Activated CD8-positive, alpha-beta T cell treated with anti-CD3 and anti-CD28 coated beads for 36 hours (primary cell): ENCODE measurements at regions not wholly inside any gene's neighbourhood (a gene's known extent, or its start where the extent isn't known, plus 50 kb on each side); places are given as distances from the start of the nearest gene placed in this dataset.

Experiments
- ATAC-seq: fragments of 200-7000 bp; cut with Tn5 transposase; one replicate; pipeline ENCODE4 v1.10.0; 2021; ENCODE audit warnings: mild to moderate bottlenecking, moderate library complexity
- CTCF ChIA-PET: fragments of 350-600 bp; sonication (Branson Sonifier 250); formaldehyde crosslinking; loops from one replicate; lab custom pipeline; 2021; ENCODE audit warnings: antibody characterized with exemption; lab: Charles Lee
- POLR2A ChIA-PET: fragments of 350-600 bp; sonication (Branson Sonifier 250); formaldehyde crosslinking; loops from one replicate; lab custom pipeline; 2021; ENCODE audit warnings: antibody characterized with exemption; lab: Charles Lee
- DNase-seq: peaks from one replicate; pipeline ENCODE4 v3.0.0-alpha.2; 2020
- H3K27ac Mint-ChIP-seq: one replicate; pipeline ENCODE4 v1.8.0; 2021; ENCODE audit warnings: mild to moderate bottlenecking, mixed read lengths
- H3K27me3 Mint-ChIP-seq: one replicate; pipeline ENCODE4 v1.8.0; 2021; ENCODE audit warnings: mixed read lengths
- H3K36me3 Mint-ChIP-seq: one replicate; pipeline ENCODE4 v1.8.0; 2021; ENCODE audit warnings: low read depth, mixed read lengths
- H3K4me1 Mint-ChIP-seq: one replicate; pipeline ENCODE4 v1.8.0; 2021; ENCODE audit warnings: low read depth, mixed read lengths
- H3K4me3 Mint-ChIP-seq: one replicate; pipeline ENCODE4 v1.8.0; 2021; ENCODE audit warnings: mild to moderate bottlenecking, moderate library complexity, mixed read lengths
- H3K9me3 Mint-ChIP-seq: one replicate; pipeline ENCODE4 v1.8.0; 2021; ENCODE audit warnings: mixed read lengths
- intact Hi-C: fragments of 100-400 bp; cut with micrococcal nuclease; formaldehyde crosslinking; loops from one replicate; pipeline ENCODE4 v1.10.0; 2022
- TF ChIP-seq, protein P1 (sequence below): fragments of 200-600 bp; IDR thresholded peaks from one replicate; pipeline ENCODE4 v1.8.0; 2022; ENCODE audit warnings: antibody characterized with exemption, mild to moderate bottlenecking

DNA sequence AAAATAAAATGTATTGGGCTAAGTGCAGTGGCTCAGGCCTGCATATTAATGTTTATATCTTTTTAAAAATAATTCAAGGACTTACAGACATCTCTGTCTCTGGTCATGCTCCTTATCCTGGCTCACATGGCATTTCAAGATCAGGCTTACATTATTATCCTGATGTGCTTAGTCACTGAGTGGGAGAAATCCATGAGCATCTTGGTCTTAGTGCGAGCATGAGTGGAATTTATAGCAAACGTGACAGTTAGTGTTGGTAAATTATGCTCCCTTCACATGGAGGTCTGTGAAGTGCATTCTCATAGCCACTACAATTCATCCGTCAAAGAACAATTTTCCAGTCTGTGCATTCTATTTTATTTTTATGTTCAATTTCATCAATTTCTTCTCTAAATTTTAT is 237.8 kb upstream of the EDIL3 start:
- Mint-ChIP-seq H3K36me3 (no peaks in the 10 kb centered on the region), H3K27ac (no peak overlapping the region), H3K4me1 (peaks cover 8% of the 10 kb centered on the region), H3K9me3 (no peaks in the 10 kb centered on the region), H3K27me3 (no peaks in the 10 kb centered on the region), H3K4me3 (no peak overlapping the region)
- ChIA-PET POLR2A (no interaction called here), CTCF (no interaction called here)
- intact Hi-C loops = no loop called here
- DNase-seq = no peak
- no peak for ATAC-seq
- TF ChIP-seq, protein P1, sequence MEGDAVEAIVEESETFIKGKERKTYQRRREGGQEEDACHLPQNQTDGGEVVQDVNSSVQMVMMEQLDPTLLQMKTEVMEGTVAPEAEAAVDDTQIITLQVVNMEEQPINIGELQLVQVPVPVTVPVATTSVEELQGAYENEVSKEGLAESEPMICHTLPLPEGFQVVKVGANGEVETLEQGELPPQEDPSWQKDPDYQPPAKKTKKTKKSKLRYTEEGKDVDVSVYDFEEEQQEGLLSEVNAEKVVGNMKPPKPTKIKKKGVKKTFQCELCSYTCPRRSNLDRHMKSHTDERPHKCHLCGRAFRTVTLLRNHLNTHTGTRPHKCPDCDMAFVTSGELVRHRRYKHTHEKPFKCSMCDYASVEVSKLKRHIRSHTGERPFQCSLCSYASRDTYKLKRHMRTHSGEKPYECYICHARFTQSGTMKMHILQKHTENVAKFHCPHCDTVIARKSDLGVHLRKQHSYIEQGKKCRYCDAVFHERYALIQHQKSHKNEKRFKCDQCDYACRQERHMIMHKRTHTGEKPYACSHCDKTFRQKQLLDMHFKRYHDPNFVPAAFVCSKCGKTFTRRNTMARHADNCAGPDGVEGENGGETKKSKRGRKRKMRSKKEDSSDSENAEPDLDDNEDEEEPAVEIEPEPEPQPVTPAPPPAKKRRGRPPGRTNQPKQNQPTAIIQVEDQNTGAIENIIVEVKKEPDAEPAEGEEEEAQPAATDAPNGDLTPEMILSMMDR = no peak

DNA sequence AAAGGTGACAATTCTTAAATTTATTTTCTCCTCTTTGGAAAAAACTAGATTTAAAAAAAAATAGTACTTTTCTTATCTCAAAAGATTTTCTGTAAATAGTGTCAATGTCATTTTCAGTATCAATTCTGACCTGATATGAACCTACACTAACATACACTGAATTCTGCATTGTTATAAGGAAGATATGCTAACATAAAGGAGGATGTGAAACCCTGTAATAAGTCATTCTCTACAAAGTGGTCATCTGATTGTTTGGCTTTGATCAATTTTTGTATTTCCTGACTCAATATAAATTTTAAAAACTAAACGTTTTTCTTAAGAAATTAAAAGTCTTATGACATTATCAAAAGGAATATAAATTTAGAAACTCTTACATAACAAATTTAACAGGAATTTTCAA is 233.6 kb upstream of the EDIL3 start:
- Mint-ChIP-seq H3K9me3 (no peaks in the 10 kb centered on the region), H3K27ac (no peak overlapping the region), H3K36me3 (no peaks in the 10 kb centered on the region), H3K27me3 (no peaks in the 10 kb centered on the region), H3K4me3 (no peak overlapping the region), H3K4me1 (peaks cover 2% of the 10 kb centered on the region)
- ATAC-seq (no peak), DNase-seq (no peak)
- POLR2A ChIA-PET = no interaction called here
- CTCF ChIA-PET = no interaction called here
- TF ChIP-seq, protein P1 = no peak
- intact Hi-C loops = no loop called here

DNA sequence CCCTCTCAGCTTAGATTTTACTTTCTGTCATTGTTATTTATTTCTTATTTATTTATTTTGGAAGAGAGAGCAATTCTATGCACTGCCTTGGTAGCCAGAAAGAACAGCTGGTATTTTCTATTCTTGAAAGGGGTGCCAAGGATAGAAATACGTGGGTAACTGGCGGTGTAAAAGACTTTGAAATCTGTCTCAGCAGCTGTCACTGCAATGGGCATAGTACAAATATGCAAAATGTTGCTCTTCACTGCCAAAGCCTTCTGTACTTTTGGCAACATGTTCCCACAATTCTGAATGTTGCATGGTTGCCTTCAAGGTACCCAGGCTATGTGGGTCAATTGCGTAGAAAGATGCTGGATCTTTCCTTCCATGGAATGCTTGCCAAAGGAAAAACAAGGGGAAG is 230.2 kb upstream of the EDIL3 start:
- Mint-ChIP-seq H3K9me3 (no peaks in the 10 kb centered on the region), H3K4me1 (no peaks in the 10 kb centered on the region), H3K4me3 (no peak overlapping the region), H3K27ac (no peak overlapping the region), H3K27me3 (no peaks in the 10 kb centered on the region), H3K36me3 (no peaks in the 10 kb centered on the region)
- ATAC-seq (no peak), DNase-seq (no peak)
- POLR2A ChIA-PET = no interaction called here
- TF ChIP-seq, protein P1 = no peak
- CTCF ChIA-PET = no interaction called here
- intact Hi-C loops = no loop called here

DNA sequence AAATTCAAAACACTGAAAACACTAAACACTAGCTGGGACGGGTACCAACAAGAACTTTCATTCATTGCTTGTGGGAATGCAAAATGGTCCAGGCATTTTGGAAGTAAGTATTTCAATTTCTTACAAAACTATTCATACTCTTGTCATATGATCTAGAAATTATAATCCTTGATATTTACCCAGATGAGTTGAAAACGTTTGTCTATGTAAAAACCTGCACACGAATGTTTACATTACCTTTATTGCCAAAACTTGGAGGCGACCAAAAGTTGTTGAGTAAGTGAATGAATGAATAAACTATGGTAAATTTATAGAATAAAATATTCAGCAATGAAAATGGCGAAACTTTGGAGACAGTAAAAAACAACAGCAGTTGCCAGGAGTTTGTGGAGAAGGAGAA is 222.1 kb upstream of the EDIL3 start:
- ATAC-seq = no peak
- ChIA-PET CTCF (no interaction called here), POLR2A (no interaction called here)

DNA sequence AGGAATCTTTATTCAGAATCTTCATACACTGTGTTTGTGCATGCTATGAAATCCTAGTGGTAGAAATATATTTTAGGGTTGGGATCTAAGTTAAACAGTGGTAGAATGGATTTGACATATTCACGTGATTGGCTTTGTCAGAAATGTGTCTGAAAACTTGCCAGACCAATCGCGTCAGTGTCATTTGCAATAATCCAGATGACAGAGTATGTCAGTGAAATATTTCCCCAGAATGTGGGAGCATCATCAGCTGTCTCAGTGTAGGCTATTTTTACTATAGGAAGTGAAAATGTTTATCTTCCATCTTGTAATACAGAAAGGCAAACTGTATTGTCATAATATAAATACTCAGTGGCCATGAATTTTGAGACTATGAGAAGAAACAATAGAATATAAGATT is 220.6 kb upstream of the EDIL3 start:
- CTCF ChIA-PET = interaction anchor here (0.6 kb wide), 1 partner anchor 23 kb away, joined by 3 read pairs; no protein-coding TSS in a partner anchor
- Mint-ChIP-seq H3K36me3 (no peaks in the 10 kb centered on the region), H3K4me3 (no peak overlapping the region), H3K4me1 (no peaks in the 10 kb centered on the region), H3K9me3 (no peaks in the 10 kb centered on the region), H3K27me3 (no peaks in the 10 kb centered on the region), H3K27ac (no peak overlapping the region)
- TF ChIP-seq, protein P1 = no peak
- DNase-seq (no peak), ATAC-seq (no peak)
- intact Hi-C loops = no loop called here
- POLR2A ChIA-PET = no interaction called here

More for the DNA sequence above, 222.1 kb upstream of the EDIL3 start:
- no peak overlapping the region for H3K4me3 Mint-ChIP-seq
- TF ChIP-seq, protein P1 = no peak
- no peaks in the 10 kb centered on the region for H3K27me3 Mint-ChIP-seq
- no peak overlapping the region for H3K27ac Mint-ChIP-seq
- no peaks in the 10 kb centered on the region for H3K4me1 Mint-ChIP-seq
- DNase-seq = no peak
- no peaks in the 10 kb centered on the region for H3K36me3 Mint-ChIP-seq
- H3K9me3 Mint-ChIP-seq = no peaks in the 10 kb centered on the region
- intact Hi-C loops = no loop called here
